ENCODE measurements at regions not wholly inside any gene's neighbourhood (a gene's known extent, or its start where the extent isn't known, plus 50 kb on each side); places are given as distances from the start of the nearest gene placed in this dataset.
"Not testable (repeated sequence)": the region's sequence is repeated elsewhere in the genome, so short reads cannot be mapped to it uniquely, and the experiment has no call there.

- H3K27me3 ChIP-seq (ENCODE audit: insufficient read depth, low read length); H3K4me1 ChIP-seq (ENCODE audit: insufficient read depth, low read length); H3K4me3 ChIP-seq (ENCODE audit: low read length); H3K9ac ChIP-seq (ENCODE audit: low read depth, low read length); H3K9me3 ChIP-seq (ENCODE audit: insufficient read depth, low read depth, low read length); H3K36me3 ChIP-seq (ENCODE audit: insufficient read depth, low read depth, low read length); H3K27ac ChIP-seq (ENCODE audit: low read length): not testable (repeated sequence)
Observed at GRCh38 chr16:33976521-33976920, 517.1 kb downstream of the TP53TG3F start.

GRCh38 chr16:33978784-33979183, 519.4 kb downstream of the TP53TG3F start:
- not testable (repeated sequence) for H3K27me3 ChIP-seq (ENCODE audit: insufficient read depth, low read length); H3K9ac ChIP-seq (ENCODE audit: low read depth, low read length); H3K9me3 ChIP-seq (ENCODE audit: insufficient read depth, low read depth, low read length); H3K27ac ChIP-seq (ENCODE audit: low read length); H3K4me1 ChIP-seq (ENCODE audit: insufficient read depth, low read length); H3K36me3 ChIP-seq (ENCODE audit: insufficient read depth, low read depth, low read length); H3K4me3 ChIP-seq (ENCODE audit: low read length)

GRCh38 chr16:33979613-33980012, 520.2 kb downstream of the TP53TG3F start:
- H3K9ac ChIP-seq (ENCODE audit: low read depth, low read length); H3K9me3 ChIP-seq (ENCODE audit: insufficient read depth, low read depth, low read length); H3K27ac ChIP-seq (ENCODE audit: low read length); H3K4me1 ChIP-seq (ENCODE audit: insufficient read depth, low read length); H3K4me3 ChIP-seq (ENCODE audit: low read length); H3K36me3 ChIP-seq (ENCODE audit: insufficient read depth, low read depth, low read length); H3K27me3 ChIP-seq (ENCODE audit: insufficient read depth, low read length): not testable (repeated sequence)

DNA sequence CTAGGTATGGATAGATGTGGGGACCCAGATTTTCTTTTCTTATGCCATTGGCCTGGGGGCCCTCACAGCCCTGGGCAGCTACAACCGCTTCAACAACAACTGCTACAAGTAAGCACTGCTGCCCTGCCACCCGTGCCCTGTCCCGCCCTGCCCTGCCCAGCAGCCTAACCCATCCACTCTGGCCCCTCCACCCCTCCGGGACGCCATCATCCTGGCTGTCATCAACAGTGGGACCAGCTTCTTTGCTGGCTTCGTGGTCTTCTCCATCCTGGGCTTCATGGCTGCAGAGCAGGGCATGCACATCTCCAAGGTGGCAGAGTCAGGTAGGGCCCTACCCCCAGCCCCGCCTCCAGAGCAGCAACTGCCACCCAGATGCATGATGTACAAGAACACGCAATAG, 521.3 kb downstream of the TP53TG3F start:
- not testable (repeated sequence) for H3K9ac ChIP-seq (ENCODE audit: low read depth, low read length); H3K4me1 ChIP-seq (ENCODE audit: insufficient read depth, low read length); H3K36me3 ChIP-seq (ENCODE audit: insufficient read depth, low read depth, low read length); H3K9me3 ChIP-seq (ENCODE audit: insufficient read depth, low read depth, low read length); H3K4me3 ChIP-seq (ENCODE audit: low read length); H3K27me3 ChIP-seq (ENCODE audit: insufficient read depth, low read length); H3K27ac ChIP-seq (ENCODE audit: low read length)

GRCh38 chr16:33984428-33984827, 525.0 kb downstream of the TP53TG3F start:
- H3K4me3 ChIP-seq (ENCODE audit: low read length); H3K9ac ChIP-seq (ENCODE audit: low read depth, low read length); H3K36me3 ChIP-seq (ENCODE audit: insufficient read depth, low read depth, low read length); H3K27ac ChIP-seq (ENCODE audit: low read length); H3K27me3 ChIP-seq (ENCODE audit: insufficient read depth, low read length); H3K9me3 ChIP-seq (ENCODE audit: insufficient read depth, low read depth, low read length); H3K4me1 ChIP-seq (ENCODE audit: insufficient read depth, low read length): not testable (repeated sequence)

DNA sequence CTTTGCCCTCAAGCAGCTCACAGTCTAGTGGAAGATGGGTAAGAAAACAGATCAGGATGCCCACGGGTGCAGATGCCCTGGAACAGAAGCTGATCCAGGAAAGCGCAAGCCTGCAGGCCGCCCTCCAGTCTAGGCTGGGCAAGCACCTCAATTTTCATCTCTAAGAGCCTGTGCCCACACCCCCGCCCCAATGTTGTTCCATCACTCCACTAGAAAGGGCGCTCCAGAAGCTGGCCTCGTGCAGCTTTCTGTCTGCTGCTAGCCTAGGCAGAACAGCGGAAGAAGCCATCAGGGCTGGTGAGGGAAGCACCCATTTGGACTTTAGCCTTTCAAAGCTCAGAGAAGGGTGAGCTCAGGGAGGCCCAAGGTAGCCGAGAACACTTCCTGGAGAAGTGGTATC, 527.1 kb downstream of the TP53TG3F start:
- not testable (repeated sequence) for H3K4me3 ChIP-seq (ENCODE audit: low read length); H3K27me3 ChIP-seq (ENCODE audit: insufficient read depth, low read length); H3K27ac ChIP-seq (ENCODE audit: low read length); H3K9me3 ChIP-seq (ENCODE audit: insufficient read depth, low read depth, low read length); H3K9ac ChIP-seq (ENCODE audit: low read depth, low read length); H3K4me1 ChIP-seq (ENCODE audit: insufficient read depth, low read length); H3K36me3 ChIP-seq (ENCODE audit: insufficient read depth, low read depth, low read length)

GRCh38 chr16:33987348-33987963, 528.0 kb downstream of the TP53TG3F start:
- H3K4me1 ChIP-seq (ENCODE audit: insufficient read depth, low read length); H3K9me3 ChIP-seq (ENCODE audit: insufficient read depth, low read depth, low read length); H3K9ac ChIP-seq (ENCODE audit: low read depth, low read length); H3K27me3 ChIP-seq (ENCODE audit: insufficient read depth, low read length); H3K36me3 ChIP-seq (ENCODE audit: insufficient read depth, low read depth, low read length); H3K4me3 ChIP-seq (ENCODE audit: low read length); H3K27ac ChIP-seq (ENCODE audit: low read length): not testable (repeated sequence)

GRCh38 chr16:33988012-33988411, 528.6 kb downstream of the TP53TG3F start:
- not testable (repeated sequence) for H3K9me3 ChIP-seq (ENCODE audit: insufficient read depth, low read depth, low read length); H3K36me3 ChIP-seq (ENCODE audit: insufficient read depth, low read depth, low read length); H3K27me3 ChIP-seq (ENCODE audit: insufficient read depth, low read length); H3K4me1 ChIP-seq (ENCODE audit: insufficient read depth, low read length); H3K4me3 ChIP-seq (ENCODE audit: low read length); H3K9ac ChIP-seq (ENCODE audit: low read depth, low read length); H3K27ac ChIP-seq (ENCODE audit: low read length)

DNA sequence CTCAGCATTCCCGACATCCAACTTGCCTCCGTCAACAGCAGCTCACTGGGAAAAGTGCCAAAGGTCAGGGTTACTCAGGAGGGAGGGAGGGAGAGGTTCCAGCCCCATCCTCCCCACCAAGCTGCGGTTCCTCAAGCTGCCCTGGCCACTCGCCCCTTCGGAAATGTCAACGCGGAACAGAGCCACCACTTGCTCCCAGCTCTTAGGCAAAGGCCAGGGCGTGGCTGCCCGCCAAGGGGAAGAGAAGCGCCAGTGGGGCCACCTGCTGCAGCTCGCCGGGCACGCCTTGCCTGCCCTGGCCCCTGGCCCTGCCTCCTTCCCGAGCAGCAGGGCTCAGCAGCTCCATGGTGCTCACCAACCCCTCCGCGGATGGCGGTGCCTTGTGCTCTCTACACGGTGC, 531.1 kb downstream of the TP53TG3F start:
- not testable (repeated sequence) for H3K4me1 ChIP-seq (ENCODE audit: insufficient read depth, low read length); H3K36me3 ChIP-seq (ENCODE audit: insufficient read depth, low read depth, low read length); H3K27ac ChIP-seq (ENCODE audit: low read length); H3K4me3 ChIP-seq (ENCODE audit: low read length); H3K9me3 ChIP-seq (ENCODE audit: insufficient read depth, low read depth, low read length); H3K9ac ChIP-seq (ENCODE audit: low read depth, low read length); H3K27me3 ChIP-seq (ENCODE audit: insufficient read depth, low read length)

DNA sequence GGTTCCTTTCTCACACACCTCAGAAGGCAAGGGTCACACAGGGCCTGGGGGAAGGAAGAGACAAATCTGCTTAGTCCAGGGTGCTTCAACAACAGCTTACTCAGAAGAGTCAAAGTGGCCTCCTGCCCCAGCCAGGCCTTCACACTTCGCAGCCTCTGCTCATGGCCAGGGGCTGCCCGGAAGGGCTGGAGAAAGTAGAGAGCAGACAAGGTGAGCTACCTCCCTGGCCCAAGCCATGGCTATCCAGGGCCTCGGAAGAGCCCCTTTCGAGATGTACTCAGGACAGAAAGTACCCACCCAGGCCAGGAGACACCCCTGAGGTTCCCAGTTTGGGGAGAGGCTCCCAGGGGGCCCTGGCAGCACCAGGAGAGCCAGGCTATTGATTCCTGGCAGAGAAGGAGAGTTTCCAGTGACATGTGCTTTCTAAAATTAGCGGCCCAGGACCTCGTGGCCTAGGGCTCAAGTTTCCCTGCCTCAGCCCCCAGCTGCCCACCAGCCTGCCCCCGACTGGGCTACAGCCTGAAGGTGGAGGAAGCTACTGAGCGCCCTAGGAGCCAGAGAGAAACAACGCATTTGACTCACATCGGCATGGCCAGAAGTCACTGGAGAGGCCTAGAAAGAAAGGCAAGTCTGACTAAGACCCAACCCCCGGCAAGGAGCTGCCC, 533.2 kb downstream of the TP53TG3F start:
- not testable (repeated sequence) for H3K4me1 ChIP-seq (ENCODE audit: insufficient read depth, low read length); H3K27me3 ChIP-seq (ENCODE audit: insufficient read depth, low read length); H3K9me3 ChIP-seq (ENCODE audit: insufficient read depth, low read depth, low read length); H3K27ac ChIP-seq (ENCODE audit: low read length); H3K4me3 ChIP-seq (ENCODE audit: low read length); H3K36me3 ChIP-seq (ENCODE audit: insufficient read depth, low read depth, low read length); H3K9ac ChIP-seq (ENCODE audit: low read depth, low read length)

GRCh38 chr16:33994207-33994606, 534.8 kb downstream of the TP53TG3F start:
- H3K9me3 ChIP-seq (ENCODE audit: insufficient read depth, low read depth, low read length); H3K36me3 ChIP-seq (ENCODE audit: insufficient read depth, low read depth, low read length); H3K27ac ChIP-seq (ENCODE audit: low read length); H3K9ac ChIP-seq (ENCODE audit: low read depth, low read length); H3K4me3 ChIP-seq (ENCODE audit: low read length); H3K4me1 ChIP-seq (ENCODE audit: insufficient read depth, low read length); H3K27me3 ChIP-seq (ENCODE audit: insufficient read depth, low read length): not testable (repeated sequence)

DNA sequence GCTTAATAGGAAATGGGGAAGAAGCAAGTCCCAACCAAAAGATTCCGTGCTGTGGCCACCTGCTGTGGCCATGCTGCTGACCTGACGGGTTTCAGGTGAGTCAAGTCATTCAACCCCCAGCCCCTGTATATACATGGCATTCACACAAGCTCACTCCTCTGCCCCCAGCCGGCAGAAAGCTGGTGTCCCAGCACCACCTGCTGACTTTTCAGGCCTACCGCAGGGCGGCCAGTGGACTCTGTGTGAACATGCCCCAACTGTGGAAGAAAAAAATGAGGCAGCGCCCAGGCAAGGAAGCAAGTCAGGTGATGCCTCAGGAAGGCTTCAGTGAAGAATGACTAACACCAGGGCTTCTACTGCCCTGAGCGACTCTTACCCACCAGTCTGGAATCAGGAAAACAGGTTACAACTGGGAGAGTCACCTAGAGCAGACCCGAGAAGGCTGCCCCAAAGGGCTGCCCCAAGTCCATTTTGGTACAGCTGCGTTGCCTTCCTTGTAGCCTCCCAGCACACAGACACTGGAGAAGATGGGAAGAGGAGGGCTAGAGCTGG, 536.5 kb downstream of the TP53TG3F start:
- not testable (repeated sequence) for H3K36me3 ChIP-seq (ENCODE audit: insufficient read depth, low read depth, low read length); H3K9ac ChIP-seq (ENCODE audit: low read depth, low read length); H3K27ac ChIP-seq (ENCODE audit: low read length); H3K4me1 ChIP-seq (ENCODE audit: insufficient read depth, low read length); H3K4me3 ChIP-seq (ENCODE audit: low read length); H3K27me3 ChIP-seq (ENCODE audit: insufficient read depth, low read length); H3K9me3 ChIP-seq (ENCODE audit: insufficient read depth, low read depth, low read length)

Measured in iPS-20b (cell line).